Astrocyte of the spinal cord (primary cell): ENCODE measurements at regions not wholly inside any gene's neighbourhood (a gene's known extent, or its start where the extent isn't known, plus 50 kb on each side); places are given as distances from the start of the nearest gene placed in this dataset.
"Not testable (repeated sequence)": the region's sequence is repeated elsewhere in the genome, so short reads cannot be mapped to it uniquely, and the experiment has no call there.

Experiments used
- DNase-seq: peaks from one replicate; pipeline ENCODE4 v3.0.0; 2011; ENCODE audit warnings: low read depth, low spot score
- H3K4me3 ChIP-seq: 2 replicates; pipeline ENCODE4 v1.5.1; 2011; ENCODE audit warnings: low read depth, mild to moderate bottlenecking, low read length, moderate library complexity
- CTCF ChIP-seq: IDR thresholded peaks from 2 replicates; pipeline ENCODE4 v1.5.1; 2012; ENCODE audit warnings: low read depth, mild to moderate bottlenecking, low read length, inconsistent platforms
- in situ Hi-C: cut with HindIII; loops from 2 replicates; pipeline ENCODE4 v1.10.0; 2017; ENCODE audit warnings: low sequenced_read_pairs

GRCh38 chr5:37916525-37916924, 76.7 kb upstream of the GDNF start:
- H3K4me3 ChIP-seq, result no peak overlapping the region
- TF ChIP-seq CTCF, result no peak
- DNase-seq, result no peak
- in situ Hi-C loops, result no loop called here

- peak; percentile 13 for DNase-seq
- H3K4me3 ChIP-seq, result no peak overlapping the region
- in situ Hi-C loops, result no loop called here
- TF ChIP-seq CTCF, result no peak
Measured at GRCh38 chr5:37915097-37915736, 75.4 kb upstream of the GDNF start.

- DNase-seq, H3K4me3 ChIP-seq, in situ Hi-C loops: not testable (repeated sequence)
Measured at GRCh38 chr5:37909610-37910266, 69.9 kb upstream of the GDNF start.

GRCh38 chr5:37906416-37906815, 66.6 kb upstream of the GDNF start:
- in situ Hi-C loops, result no loop called here
- H3K4me3 ChIP-seq, result no peak overlapping the region
- TF ChIP-seq CTCF, result no peak
- no peak for DNase-seq

- H3K4me3 ChIP-seq, result no peak overlapping the region
- in situ Hi-C loops, result no loop called here
- TF ChIP-seq CTCF, result no peak
- no peak for DNase-seq
Measured at GRCh38 chr5:37905230-37905629, 65.4 kb upstream of the GDNF start.

- no peak overlapping the region for H3K4me3 ChIP-seq
- in situ Hi-C loops, result no loop called here
- DNase-seq, result no peak
- no peak for TF ChIP-seq CTCF
Measured at GRCh38 chr5:37902323-37902722, 62.5 kb upstream of the GDNF start.

GRCh38 chr5:37900692-37901091, 60.9 kb upstream of the GDNF start:
- peak; percentile 19 for TF ChIP-seq CTCF
- in situ Hi-C loops, result no loop called here
- peak; percentile 37 for DNase-seq
- no peak overlapping the region for H3K4me3 ChIP-seq
